ENCODE measurements at regions not wholly inside any gene's neighbourhood (a gene's known extent, or its start where the extent isn't known, plus 50 kb on each side); places are given as distances from the start of the nearest gene placed in this dataset.
A peak's percentile ranks its signal among the peaks of the same experiment; 100 is the strongest.
"Not testable (repeated sequence)": the region's sequence is repeated elsewhere in the genome, so short reads cannot be mapped to it uniquely, and the experiment has no call there.

DNA sequence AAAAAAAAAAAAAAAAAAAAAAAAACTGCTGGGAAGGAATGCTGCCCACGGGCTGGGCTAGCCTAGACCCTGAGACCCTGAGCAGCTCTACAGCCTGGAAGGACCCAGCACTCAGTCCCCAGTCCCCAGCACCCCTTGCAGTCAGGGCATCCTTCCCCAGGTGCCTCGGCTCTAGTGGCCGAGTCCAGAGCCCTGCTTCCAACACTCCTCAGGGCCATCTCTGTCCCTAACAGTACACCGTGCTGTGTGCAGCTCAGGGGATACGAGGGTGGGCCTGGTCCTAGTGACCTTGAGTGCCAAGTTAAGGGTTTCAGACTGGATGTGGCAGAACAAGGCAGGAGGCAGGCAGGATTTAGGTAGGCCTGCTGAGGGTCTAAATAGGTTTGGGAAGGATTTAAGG is 50.2 kb upstream of the LRP8 start:
- no peak for DNase-seq

DNA sequence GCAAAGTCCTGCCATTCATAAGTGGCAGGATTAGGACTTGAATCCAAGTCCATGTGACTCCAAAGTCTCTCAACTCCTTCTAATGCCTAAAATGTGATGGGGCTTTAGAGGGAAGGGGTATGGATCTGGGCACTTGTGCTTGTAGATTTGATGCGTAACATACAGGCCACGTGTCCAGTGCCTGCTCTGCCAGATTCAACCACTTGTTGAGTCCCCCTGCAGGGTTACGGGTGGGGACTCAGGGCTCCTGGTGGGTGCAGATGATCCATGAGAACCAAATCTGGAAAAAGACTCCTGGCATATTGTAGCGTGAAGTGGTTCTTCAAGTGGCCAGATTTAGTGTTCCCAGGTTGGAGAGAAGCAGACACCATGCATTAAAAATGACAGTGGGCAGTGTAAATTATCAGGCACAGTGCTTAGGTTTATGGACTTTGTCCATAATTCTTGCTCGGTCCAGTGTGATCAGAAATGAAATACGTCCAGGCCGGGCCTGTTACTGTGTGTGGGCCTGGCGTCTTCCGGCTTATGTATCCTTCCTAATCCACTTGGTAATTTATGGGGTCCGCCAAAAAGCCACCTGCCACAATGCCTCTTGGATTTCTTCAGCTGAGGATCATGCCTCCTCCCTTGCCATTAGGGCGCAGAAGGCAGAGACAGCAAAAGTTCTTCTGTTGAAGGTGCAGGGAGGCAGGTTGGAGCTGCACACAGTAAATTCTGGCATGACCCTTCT is 51.2 kb upstream of the LRP8 start:
- DNase-seq = no peak

DNA sequence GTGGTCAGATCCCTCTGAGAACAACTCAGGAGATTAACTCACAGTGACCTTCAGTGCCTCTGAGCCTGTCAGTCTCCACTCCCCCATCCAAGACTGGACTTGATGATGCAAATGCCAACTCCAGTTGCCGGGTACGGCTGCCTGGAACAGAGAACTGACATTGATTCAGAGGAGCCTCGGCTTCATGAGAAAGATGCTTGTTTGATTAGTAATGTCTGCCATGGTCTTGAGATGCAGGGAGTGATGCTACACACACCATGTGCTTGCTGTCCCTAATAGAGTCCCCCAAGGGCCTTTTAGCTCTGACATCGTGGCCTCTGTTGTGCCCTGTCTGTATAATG is 51.8 kb upstream of the LRP8 start:
- DNase-seq = no peak

DNA sequence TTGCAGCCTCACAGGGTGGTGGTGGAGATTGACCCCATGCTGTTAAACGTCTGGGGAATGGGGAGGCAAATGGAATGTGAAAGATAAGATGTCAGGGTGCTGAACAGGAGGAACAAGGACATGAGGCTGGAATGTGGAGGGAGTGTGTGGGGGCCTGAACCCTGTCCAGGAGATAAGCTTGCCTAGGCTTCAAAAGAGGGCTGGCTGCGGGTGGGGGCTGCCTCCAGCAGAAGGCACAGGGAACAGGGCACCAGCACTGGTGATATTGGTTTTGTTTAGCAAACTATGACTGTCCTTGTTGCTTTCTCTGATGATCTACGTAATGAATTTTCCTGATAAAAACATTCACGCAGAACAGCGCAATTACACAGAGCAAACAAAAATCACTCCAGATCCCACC is 52.4 kb upstream of the LRP8 start:
- DNase-seq = no peak

DNA sequence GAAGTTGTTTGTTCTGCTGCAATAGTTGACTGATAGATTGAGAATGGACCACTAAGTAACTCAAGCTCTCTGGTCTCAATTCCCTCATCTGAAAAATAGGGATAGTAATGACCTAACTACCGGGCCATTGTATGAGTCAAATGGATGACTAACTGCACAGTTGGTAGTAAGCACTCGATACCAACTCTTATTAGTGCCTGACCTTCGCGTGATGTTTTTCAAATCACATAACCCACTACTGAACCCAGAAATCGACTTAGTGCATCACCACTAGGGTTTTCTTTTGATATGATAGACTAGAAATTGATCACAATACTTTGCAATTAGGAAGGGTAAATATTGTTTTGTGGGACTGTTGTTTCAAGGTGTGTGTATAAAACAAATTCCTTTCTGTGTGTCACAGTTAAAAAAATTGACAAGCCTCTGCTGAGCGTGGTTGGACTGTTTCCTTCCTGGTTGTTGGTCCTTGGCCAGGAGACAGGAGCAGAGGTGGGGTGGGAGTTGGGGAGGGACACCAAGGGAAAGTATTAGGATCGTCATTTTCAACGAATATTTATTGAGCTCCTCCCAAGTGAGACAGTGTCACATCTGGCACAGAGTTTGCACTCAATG is 54.0 kb upstream of the LRP8 start:
- no peak for DNase-seq

DNA sequence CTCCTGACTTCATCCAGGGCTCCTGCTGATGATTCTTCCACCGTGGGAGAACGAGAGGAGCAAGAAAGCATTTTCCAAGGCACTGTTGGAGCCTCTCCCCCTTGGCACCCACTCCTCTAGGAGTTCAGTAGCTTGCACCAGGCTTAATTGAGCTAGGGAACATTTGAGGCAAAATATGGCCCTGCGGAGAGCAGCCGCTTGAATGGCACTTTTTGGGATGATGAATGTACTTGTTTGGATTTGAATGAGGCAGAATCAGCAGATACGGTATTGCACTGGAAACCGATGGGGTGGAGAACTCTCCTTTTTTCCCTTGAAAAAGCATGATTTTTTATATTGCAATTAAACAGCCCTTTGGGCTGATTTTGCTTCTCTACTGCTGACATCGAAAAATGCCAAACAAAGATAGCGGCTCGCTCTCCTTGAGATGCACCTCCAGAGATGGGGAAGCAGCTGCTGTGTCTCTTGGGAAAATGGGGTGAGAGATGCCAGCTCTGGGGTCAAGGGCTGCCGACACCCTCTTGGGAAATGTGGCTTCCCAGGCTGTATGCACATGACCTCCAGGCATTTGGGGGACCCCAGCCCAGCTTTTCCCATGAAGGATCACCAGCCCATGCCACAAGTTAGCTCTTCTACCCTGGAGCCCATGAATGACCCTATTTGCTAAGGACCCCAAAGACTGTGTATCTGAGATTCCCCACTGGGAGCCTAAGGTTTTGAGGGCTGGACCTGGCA is 55.4 kb upstream of the LRP8 start:
- no peak for DNase-seq

DNA sequence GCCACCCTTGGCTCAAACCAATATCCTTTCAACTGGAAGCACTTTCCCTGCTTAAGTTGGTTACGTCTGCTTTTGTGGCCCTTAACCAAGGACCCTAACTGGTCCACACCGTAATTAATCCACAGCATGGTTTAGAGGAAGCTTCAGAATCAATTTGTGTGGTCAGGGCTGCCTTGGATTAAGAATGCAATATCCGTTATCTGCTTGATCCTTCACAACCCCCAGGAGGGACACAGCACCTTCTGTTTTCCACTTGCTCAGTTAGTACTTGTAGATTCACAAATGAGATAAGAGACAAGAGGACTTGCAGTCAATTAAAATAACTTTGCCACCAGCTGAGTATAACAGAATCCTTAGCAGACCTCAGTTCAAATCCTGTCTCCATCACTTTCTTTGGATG is 56.9 kb upstream of the LRP8 start:
- no peak for DNase-seq

DNA sequence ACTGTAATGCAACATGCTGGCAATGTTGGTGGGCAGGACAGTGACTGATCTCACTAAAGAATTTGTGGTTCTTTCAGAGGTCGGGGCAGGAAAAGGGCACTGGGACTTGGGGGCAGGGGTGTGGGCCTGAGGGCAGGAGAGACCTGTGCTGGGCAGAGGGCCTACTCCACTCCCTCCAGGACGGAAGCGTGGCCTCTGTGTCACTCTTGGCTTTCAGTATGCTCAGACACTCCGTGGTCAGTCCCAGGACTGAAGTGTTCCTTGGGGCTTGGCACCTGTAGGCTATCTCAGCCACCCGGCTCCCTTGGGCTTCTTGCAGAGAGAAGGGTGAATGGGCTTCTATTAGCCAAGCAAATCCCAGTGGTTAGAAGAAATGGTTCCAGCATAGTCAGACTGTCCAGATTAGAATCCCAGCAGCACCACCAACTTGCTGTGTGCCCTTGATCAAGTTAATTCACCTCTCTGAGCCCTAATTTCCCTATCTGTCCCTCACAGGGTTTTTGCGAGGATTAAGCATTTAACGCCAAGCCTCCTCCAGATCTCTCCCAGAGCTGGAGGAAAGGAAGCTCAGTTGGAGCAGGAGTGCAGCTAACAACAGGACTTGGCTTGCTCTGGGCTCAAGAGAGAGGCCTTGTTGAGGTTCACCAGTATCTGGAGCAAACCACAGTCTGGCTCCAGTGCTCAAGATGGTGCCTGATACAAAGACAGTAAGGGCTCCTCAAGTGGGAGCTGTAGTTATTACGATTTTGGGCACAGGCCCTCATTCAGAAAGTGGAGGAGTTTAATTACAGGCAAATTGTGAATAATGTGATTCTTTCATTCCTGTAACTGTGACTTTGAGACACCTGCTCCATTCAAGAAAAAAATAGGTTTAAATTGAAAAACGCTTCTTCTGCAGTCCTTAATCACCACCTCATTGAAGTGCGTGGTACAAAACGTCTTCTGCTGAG is 57.7 kb upstream of the LRP8 start:
- DNase-seq = no peak

DNA sequence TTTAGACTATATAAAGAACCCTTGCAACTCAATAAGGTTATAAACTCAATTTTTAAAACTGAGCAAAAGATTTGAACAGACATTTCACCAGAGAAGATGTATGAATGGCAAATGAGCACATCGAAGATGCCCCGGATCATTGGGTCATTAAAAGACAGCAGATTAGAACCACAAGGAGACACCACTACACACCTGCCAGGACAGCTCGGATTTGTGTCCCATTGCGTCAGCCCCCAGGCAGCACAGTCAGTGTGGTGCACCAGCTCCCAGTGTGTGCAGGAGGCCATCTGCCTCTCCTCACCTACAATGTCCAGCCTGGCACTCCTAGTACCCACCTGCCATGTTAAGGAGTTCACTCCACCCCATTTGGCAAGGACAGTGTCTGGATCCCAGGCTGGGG is 61.1 kb upstream of the LRP8 start:
- no peak for DNase-seq

DNA sequence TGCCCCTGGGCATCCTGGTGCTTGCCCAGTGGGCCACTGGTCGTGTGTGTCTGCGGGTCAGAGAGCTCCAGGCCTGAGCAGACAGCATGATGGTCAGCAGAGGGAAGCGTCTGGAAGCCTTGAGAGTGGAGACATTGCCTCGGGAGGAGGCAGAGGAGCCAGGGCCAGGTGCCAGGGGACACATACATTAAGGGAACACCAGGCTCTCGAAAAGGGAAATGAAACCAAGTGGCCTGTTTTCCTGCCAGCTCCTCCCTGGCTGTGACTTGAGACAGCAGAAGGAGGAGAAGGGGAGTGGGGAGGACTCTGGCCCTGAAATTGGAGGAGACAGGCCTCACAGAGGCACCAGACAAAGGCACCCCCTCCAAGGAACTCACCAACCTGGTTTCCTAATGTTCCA is 62.4 kb upstream of the LRP8 start:
- no peak for DNase-seq

DNA sequence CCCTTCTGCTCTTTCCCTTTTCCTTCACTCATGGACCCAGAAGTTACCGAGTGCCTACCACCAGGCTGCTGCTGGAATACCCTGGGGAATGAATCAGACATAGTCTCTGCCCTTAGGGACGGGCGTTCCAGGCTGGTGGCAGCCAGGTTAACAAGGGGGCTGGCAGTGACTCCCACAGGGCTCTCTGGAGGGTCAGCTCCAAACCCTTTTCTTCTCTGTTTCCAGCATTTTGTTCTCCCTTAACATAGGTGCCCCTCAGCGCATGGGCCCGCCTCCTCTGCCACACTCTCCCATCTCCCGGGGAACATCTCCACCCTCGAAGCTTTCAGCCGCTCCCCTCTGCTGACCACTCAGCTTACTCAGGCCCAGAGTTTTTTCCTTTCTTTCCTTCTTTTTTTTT is 62.9 kb upstream of the LRP8 start:
- DNase-seq = no peak

DNA sequence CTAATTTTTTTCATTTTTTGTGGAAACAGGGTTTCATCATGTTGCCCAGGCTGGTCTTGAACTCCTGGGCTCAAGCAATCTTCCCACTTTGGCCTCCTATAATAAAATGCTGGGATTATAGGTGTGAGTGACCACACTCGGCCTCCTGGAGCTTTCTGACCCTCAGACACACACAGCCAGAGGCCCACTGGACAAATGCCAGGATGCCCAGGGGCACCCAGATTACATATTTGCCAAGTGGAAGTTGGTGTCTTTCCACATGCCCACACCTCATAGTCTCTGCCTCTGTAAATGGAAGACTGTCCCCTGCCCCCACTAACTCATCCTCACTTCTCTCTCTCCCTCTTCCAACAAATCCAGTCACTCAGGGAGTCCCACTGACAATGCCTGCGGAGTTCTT is 63.4 kb upstream of the LRP8 start:
- DNase-seq = no peak

DNA sequence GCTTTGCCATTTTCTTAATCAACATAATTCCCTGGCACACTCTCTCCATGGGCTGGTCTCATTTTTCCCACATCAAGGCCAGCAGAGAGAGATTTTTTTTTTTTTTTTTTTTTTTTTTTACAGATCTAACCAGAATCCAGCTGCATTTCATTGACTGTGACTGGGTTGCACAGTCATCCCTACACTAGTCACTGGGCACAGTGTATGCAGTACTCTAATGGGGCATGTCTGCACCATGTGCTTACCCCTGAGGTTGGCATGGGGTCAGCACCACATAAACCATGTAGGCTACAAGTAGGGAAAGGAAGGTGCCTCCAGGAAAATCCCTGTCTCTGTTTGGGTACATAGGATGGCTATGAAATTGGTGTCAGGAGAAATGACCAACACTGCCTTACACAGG is 64.1 kb upstream of the LRP8 start:
- DNase-seq = no peak

DNA sequence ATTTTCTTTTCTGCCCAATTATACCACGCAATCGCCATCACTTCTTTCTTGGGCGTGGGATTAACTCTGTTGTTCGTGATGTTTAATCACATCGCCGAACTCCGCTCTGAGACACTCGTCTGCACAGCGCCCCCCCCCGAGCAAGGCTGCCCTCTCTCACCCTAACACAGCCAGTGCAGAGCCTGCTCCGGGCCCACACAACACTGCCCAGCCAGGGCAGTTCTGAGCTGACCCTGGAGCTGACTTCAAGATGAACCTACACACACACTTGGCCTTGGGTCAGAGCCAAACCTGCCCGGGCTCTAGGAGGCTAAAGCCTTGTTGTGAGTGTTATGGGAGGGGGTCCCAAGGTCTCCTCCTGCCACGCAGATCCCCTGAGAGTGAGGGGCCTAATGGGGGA is 64.6 kb upstream of the LRP8 start:
- no peak for DNase-seq

DNA sequence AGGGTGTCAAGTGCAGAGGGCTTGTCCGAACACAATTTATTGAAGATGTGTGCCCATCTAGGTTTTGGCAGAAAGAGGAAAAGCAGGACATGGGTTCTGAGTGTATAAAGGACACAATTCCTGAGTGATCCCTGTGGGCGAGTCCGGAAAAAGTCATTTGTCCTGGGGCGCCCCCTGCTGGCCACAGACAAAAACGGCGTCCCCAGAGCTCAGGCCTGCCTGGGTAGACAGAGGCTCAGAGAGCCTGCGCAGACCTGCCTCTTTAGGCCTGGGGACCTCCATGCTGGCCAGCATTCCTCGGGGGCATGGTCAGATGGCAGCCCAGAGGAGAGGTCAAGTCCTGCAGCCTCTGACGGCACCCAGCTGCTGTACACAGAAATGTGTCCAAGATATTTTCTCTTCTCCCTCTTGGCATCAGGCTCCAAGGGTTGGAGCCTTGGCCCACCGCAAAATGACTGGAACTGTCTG is 65.5 kb upstream of the LRP8 start:
- peak; percentile 43 to 49 for DNase-seq

DNA sequence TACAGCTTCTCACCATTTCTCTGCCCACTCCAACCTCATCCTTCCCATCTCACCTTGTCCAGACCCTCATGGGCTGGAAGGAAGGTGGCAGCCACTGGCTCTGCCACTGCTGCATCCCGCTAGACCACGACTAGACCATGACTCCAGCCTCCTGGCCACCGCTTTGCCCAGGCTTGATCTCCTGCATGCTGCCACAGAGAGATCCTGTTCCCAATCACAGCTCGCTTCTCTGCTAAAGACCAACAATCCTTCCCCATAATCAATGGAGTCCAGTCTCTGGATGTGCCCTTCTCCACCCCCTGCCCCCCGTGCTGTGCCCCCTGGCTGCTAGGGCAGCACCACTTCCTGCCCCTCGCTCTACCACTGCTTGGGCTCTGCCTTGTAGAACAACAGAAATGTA is 64.9 kb upstream of the DMRTB1 start:
- DNase-seq = no peak

DNA sequence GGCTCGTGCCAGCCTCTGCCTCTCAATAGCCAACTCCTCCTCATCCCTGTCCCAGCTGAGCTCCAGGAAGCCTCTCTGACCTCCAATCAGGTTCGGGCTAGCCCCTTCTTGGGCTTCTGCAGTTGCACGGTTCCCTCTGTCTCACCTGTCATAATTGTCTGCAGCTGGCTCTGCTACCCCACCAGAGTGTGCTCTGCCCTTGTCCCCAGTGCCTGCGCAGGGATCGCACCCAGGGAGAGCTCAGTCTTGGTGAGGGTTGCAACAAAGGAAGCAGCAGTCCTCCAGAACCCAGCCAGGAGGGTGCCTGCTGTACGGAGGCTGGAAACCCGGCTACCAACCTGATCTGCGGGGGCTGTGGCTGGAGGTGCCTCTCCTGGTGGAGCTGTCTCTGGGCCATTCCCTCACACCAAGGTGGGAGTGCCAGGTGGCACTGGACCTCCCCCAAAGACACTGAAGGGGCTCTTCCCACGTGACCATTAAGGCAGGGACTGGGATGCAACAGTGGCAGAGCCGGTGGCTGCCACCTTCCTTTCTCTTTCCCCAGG is 63.5 kb upstream of the DMRTB1 start:
- DNase-seq = no peak

DNA sequence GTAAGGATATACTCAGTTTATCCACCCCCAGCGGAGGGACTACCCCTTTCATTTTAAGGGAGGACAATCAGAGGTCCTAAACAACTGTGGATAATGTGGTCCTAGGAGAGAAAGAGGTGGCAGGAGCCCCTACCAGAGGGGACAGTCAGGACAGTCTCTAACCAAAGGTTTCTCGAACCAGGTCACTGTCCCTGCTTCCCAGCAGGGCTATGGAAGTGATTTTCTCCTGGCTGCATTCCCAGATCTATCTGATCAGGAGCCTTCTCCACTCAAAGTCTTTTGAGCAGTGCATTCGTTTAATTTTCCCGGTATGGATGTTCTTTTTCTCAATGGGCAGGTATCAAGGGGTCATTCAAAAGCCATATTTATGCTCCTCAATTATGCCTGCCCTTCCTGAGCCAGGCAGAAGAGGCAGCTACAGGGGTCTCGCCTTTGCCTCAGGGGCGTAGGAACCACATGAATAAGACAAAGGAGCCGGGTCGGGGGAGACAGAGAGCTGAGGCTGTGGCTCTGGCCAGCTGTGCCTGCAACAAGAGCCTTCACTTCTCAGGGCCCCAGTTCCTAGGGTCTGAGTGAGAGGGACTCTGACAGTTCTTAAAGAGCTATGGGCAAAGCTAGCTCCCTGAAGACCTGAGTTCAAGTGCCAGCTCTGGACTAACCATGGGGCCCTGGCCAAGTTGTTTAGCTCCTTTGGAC is 62.5 kb upstream of the DMRTB1 start:
- no peak for DNase-seq

DNA sequence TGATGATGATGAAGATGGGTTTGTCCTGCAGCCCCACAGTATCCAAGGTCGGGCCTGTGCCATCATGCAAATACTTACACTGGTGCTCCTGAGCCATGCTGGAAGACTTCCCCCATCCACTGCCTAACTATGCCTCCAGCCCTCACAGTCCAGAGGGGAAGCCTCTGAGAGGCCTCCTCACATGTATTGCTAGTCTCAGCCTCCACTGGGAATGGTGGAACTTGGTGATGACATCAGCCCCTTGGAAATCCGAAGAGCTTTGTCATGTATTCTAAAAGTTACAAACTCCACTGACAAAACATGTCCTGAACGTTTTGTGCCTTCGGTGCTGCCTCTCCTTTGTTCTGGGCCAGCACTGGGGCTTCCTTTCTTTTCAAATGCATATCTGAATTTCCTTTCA is 61.1 kb upstream of the DMRTB1 start:
- no peak for DNase-seq

DNA sequence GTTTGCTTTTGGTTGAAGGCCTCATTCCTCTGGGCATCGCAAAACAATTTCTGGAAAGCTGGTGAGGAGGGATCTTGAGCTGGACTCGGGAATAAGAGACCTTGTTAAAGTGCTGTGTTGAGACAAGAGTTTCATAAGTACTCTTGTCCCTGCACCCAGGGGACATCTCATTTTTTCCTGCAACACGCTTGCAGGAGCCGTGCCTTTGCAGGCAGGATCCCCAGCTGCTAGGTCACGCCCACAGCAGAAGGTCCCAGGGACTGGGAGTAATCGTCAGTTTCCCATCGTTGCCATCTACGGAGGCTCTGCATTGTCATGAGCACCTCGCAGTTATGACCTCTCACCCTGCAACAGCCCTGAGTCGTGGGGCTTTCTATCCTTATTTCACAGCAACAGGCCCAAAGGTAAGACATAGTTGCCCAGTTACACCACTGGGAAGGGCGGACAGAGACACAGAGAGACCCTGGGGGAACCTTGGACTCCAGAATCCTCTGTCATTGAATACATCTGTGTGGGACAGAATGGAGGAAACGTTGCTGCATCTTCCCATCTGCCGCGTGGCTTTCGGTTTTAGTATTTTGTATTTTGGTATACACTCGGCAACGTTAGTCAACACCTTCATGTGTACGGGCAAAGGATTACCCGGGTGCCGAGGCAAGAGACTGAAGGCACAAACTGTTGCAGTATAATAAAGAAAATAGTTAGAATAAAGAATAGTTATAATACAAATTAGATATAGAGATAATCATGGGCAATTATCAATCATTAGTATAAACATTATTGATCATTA is 60.4 kb upstream of the DMRTB1 start:
- DNase-seq = no peak

DNA sequence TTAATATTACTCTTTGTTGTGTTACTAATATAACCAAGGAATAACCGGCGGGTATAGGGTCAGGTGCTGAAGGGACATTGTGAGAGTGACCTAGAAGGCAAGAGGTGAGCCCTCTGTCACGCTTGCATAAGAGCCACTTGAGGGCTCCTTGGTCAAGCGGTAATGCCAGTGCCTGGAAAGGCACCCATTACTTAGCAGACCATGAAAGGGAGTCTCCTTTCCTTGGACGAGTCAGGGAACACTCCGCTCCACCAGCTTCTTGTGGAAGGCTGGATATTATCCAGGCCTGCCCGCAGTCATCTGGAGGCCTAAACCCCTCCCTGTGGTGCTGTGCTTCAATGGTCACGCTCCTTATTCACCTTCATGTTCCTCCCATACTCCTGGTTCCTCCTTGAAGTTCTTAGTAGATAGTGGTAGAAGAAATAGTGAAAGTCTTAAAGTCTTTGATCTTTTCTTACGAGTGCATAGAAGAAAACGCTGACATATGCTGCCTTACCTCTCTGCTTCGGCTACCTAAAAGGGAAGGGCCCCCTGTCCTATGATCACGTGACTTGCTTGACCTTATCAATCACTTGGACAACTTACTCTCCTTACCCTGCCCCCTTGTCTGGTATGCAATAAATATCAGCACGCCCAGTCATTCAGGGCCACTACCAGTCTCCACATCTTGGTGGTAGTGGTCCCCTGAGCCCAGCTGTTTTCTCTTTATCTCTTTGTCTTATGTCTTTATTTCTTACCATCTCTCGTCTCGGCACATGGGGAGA is 59.6 kb upstream of the DMRTB1 start:
- not testable (repeated sequence) for DNase-seq
